ENCODE measurements at regions not wholly inside any gene's neighbourhood (a gene's known extent, or its start where the extent isn't known, plus 50 kb on each side); places are given as distances from the start of the nearest gene placed in this dataset.
A peak's percentile ranks its signal among the peaks of the same experiment; 100 is the strongest.

GRCh38 chr2:43116988-43117387 lies 109.4 kb downstream of the ZFP36L2 start:
- H3K36me3 ChIP-seq (ENCODE audit: control insufficient read depth in 2 of 2, insufficient read depth in 2 of 2, low read length in 2 of 2): no peaks in the 10 kb centered on the region
- no peaks in the 10 kb centered on the region for H3K27me3 ChIP-seq (ENCODE audit: control insufficient read depth in 1 of 2, insufficient read depth in 2 of 2, low read length in 2 of 2)
- H3K9me3 ChIP-seq (ENCODE audit: control insufficient read depth in 2 of 2, low read length in 2 of 2): peaks cover 7 to 8% of the 10 kb centered on the region in 2 donors
- H3K9ac ChIP-seq (ENCODE audit: low read length in 2 of 2): no peak overlapping the region
- H3K4me1 ChIP-seq (ENCODE audit: control insufficient read depth, insufficient read depth, low read length): peaks cover 6% of the 10 kb centered on the region
- H3K27ac ChIP-seq (ENCODE audit: low read length): no peak overlapping the region
- H3K4me3 ChIP-seq (ENCODE audit: low read length in 2 of 2): no peak overlapping the region

GRCh38 chr2:43115881-43116280 lies 110.5 kb downstream of the ZFP36L2 start:
- Histone ChIP-seq H3K27me3 (ENCODE audit: control insufficient read depth in 1 of 2, insufficient read depth in 2 of 2, low read length in 2 of 2) (no peaks in the 10 kb centered on the region), H3K36me3 (ENCODE audit: control insufficient read depth in 2 of 2, insufficient read depth in 2 of 2, low read length in 2 of 2) (no peaks in the 10 kb centered on the region), H3K9me3 (ENCODE audit: control insufficient read depth in 2 of 2, low read length in 2 of 2) (peaks cover 7 to 8% of the 10 kb centered on the region in 2 donors), H3K4me3 (ENCODE audit: low read length in 2 of 2) (no peak overlapping the region), H3K4me1 (ENCODE audit: control insufficient read depth, insufficient read depth, low read length) (peaks cover 6% of the 10 kb centered on the region), H3K9ac (ENCODE audit: low read length in 2 of 2) (no peak overlapping the region), H3K27ac (ENCODE audit: low read length) (no peak overlapping the region)

DNA sequence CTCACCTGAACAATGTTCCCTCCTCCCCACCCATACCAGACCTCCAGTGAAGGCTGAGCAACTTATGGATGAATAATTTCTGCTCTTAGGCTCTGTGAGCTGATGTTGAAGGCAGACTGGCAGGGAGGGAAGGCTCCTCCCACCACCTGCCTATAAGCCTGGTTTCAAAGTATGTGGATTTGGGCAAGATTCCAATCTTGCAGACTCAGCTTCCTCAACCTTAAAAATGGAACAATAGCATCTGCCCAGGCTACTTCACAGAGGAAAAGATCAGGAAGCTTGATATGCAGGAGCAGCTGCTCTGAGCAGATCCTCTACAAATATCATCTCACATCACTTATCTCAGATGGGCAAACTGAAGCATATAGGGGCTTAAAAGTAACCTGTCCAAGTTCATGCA lies 112.2 kb downstream of the ZFP36L2 start:
- H3K27ac ChIP-seq (ENCODE audit: low read length): no peak overlapping the region
- no peaks in the 10 kb centered on the region for H3K27me3 ChIP-seq (ENCODE audit: control insufficient read depth in 1 of 2, insufficient read depth in 2 of 2, low read length in 2 of 2)

DNA sequence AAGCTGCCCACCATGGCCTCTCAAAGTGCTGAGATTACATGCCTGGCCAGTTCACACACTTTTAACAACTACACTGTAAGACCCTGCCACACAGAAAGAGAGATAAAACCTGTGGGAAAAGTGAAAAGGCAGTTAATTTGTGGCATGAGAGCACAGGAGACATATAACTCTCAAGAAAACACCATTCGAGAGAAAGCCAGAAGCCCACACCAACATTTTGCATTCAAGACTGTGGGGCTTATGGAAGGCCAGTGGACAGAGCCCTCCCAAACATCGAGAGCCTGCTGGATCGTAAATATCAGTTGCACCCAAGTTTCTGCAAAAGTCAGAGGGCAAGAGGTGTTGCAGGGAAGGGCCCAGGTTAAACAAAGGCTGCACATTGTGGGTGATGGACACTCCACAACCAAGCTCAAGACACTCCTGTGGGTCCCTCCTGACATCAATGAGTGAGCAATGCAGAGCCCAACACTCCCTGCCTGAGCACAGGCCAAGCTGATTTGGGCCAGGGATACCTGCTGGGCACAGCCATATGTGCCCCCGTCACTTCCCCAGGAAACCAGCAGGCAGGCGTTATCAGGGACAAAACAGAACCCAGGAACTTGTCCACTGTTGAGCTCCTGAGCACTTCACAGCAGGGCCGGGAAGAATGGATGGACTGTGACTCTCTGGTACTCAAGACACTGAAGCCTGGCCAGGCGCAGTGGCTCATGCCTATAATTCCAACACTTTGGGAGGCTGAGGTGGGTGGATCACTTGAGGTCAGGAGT lies 114.4 kb downstream of the ZFP36L2 start:
- Histone ChIP-seq H3K9me3 (ENCODE audit: control insufficient read depth in 2 of 2, low read length in 2 of 2) (no peaks in the 10 kb centered on the region), H3K27me3 (ENCODE audit: control insufficient read depth in 1 of 2, insufficient read depth in 2 of 2, low read length in 2 of 2) (no peaks in the 10 kb centered on the region), H3K36me3 (ENCODE audit: control insufficient read depth in 2 of 2, insufficient read depth in 2 of 2, low read length in 2 of 2) (no peaks in the 10 kb centered on the region), H3K4me3 (ENCODE audit: low read length in 2 of 2) (no peak overlapping the region), H3K27ac (ENCODE audit: low read length) (no peak overlapping the region), H3K9ac (ENCODE audit: low read length in 2 of 2) (no peak overlapping the region), H3K4me1 (ENCODE audit: control insufficient read depth, insufficient read depth, low read length) (peaks cover 25% of the 10 kb centered on the region)

More for the DNA sequence above, 112.2 kb downstream of the ZFP36L2 start:
- Histone ChIP-seq H3K4me1 (ENCODE audit: control insufficient read depth, insufficient read depth, low read length) (peaks cover 17% of the 10 kb centered on the region), H3K36me3 (ENCODE audit: control insufficient read depth in 2 of 2, insufficient read depth in 2 of 2, low read length in 2 of 2) (no peaks in the 10 kb centered on the region), H3K9me3 (ENCODE audit: control insufficient read depth in 2 of 2, low read length in 2 of 2) (peaks cover 3 to 4% of the 10 kb centered on the region in 2 donors), H3K9ac (ENCODE audit: low read length in 2 of 2) (no peak overlapping the region), H3K4me3 (ENCODE audit: low read length in 2 of 2) (no peak overlapping the region)

DNA sequence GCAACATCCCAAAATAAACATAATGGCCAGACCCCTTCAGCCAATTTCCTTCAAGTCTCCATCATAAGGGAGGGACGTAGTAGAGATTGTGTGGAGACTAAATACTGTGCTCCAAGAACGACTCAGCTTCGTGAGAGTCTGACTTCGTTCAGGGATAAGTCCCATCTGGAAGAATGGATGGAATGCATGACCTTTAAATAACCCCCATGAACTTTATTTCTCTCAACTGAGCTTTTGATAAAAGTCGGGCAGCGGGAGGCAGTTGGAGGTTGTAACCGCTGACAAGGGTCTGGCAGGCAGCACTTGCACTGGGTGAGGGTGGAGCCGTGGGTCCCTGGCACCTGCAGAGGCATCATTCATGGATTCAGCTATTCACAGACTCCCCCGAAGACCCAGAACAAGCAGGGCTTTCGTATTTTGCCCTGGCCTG lies 115.9 kb downstream of the ZFP36L2 start:
- H3K9ac ChIP-seq (ENCODE audit: low read length in 2 of 2): no peak overlapping the region
- no peaks in the 10 kb centered on the region for H3K27me3 ChIP-seq (ENCODE audit: control insufficient read depth in 1 of 2, insufficient read depth in 2 of 2, low read length in 2 of 2)
- H3K4me3 ChIP-seq (ENCODE audit: low read length in 2 of 2): no peak overlapping the region
- peaks cover 40% of the 10 kb centered on the region for H3K4me1 ChIP-seq (ENCODE audit: control insufficient read depth, insufficient read depth, low read length)
- H3K27ac ChIP-seq (ENCODE audit: low read length): no peak overlapping the region
- H3K9me3 ChIP-seq (ENCODE audit: control insufficient read depth in 2 of 2, low read length in 2 of 2): no peaks in the 10 kb centered on the region
- H3K36me3 ChIP-seq (ENCODE audit: control insufficient read depth in 2 of 2, insufficient read depth in 2 of 2, low read length in 2 of 2): no peaks in the 10 kb centered on the region

DNA sequence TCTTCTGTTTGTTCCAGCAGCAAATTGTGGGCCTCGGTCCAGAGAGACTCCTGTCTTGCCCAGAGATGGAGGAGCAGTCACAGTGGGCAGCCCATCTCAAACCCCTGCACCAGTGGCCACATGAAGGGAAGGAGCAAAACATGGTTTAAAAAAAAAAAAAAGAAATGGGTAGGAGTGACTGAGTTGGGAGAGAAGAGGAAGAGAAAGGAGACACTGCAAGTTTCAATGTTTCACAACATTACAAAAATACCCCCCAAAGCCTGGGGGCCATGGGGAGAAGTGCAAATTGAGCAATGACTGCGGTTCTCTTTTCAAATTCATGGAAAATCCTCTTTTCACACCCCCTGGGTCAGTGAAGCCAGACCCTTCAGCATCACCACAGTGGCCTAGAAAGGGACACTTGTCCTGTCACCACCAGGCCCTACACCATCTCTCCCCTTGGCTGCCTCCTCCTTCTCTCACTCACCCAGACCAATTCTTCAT lies 117.1 kb downstream of the ZFP36L2 start:
- Histone ChIP-seq H3K4me3 (ENCODE audit: low read length in 2 of 2) (no peak overlapping the region), H3K36me3 (ENCODE audit: control insufficient read depth in 2 of 2, insufficient read depth in 2 of 2, low read length in 2 of 2) (no peaks in the 10 kb centered on the region), H3K4me1 (ENCODE audit: control insufficient read depth, insufficient read depth, low read length) (peaks cover 43% of the 10 kb centered on the region), H3K27me3 (ENCODE audit: control insufficient read depth in 1 of 2, insufficient read depth in 2 of 2, low read length in 2 of 2) (no peaks in the 10 kb centered on the region), H3K9ac (ENCODE audit: low read length in 2 of 2) (no peak overlapping the region), H3K9me3 (ENCODE audit: control insufficient read depth in 2 of 2, low read length in 2 of 2) (no peaks in the 10 kb centered on the region), H3K27ac (ENCODE audit: low read length) (no peak overlapping the region)

DNA sequence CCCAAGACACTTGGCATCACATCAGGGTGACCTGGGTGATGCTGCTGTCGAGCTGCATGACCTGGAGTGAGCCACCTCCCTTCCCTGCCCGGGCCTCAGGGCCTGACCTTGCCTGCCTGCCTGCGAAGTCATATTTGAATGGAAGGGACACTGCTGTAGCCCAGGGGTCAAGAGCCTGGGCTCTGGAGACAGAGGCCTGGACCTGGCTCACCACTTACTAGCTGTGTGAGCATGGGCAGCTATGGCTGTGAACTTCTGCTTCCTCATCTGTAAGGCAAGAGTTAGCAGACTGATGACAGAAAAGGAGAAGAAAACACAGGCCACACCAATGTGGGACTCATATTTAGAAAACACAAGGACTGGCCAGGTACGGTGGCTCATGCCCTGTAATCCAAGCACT lies 118.7 kb downstream of the ZFP36L2 start:
- no peaks in the 10 kb centered on the region for H3K9me3 ChIP-seq (ENCODE audit: control insufficient read depth in 2 of 2, low read length in 2 of 2)
- no peaks in the 10 kb centered on the region for H3K27me3 ChIP-seq (ENCODE audit: control insufficient read depth in 1 of 2, insufficient read depth in 2 of 2, low read length in 2 of 2)
- H3K4me3 ChIP-seq (ENCODE audit: low read length in 2 of 2): no peak overlapping the region
- no peak overlapping the region for H3K9ac ChIP-seq (ENCODE audit: low read length in 2 of 2)
- H3K4me1 ChIP-seq (ENCODE audit: control insufficient read depth, insufficient read depth, low read length): peaks cover 39% of the 10 kb centered on the region
- H3K27ac ChIP-seq (ENCODE audit: low read length): no peak overlapping the region
- no peaks in the 10 kb centered on the region for H3K36me3 ChIP-seq (ENCODE audit: control insufficient read depth in 2 of 2, insufficient read depth in 2 of 2, low read length in 2 of 2)

- Histone ChIP-seq H3K4me3 (ENCODE audit: low read length in 2 of 2) (peak overlapping the region in 1 of 2 donors; percentile 15), H3K4me1 (ENCODE audit: control insufficient read depth, insufficient read depth, low read length) (peaks cover 46% of the 10 kb centered on the region), H3K9ac (ENCODE audit: low read length in 2 of 2) (no peak overlapping the region), H3K27ac (ENCODE audit: low read length) (peak overlapping the region; percentile 62), H3K27me3 (ENCODE audit: control insufficient read depth in 1 of 2, insufficient read depth in 2 of 2, low read length in 2 of 2) (no peaks in the 10 kb centered on the region), H3K9me3 (ENCODE audit: control insufficient read depth in 2 of 2, low read length in 2 of 2) (no peaks in the 10 kb centered on the region), H3K36me3 (ENCODE audit: control insufficient read depth in 2 of 2, insufficient read depth in 2 of 2, low read length in 2 of 2) (no peaks in the 10 kb centered on the region)
These were observed 119.6 kb downstream of the ZFP36L2 start for GRCh38 chr2:43106559-43107527.

GRCh38 chr2:43105586-43106558 lies 120.5 kb downstream of the ZFP36L2 start:
- peaks cover 53% of the 10 kb centered on the region for H3K4me1 ChIP-seq (ENCODE audit: control insufficient read depth, insufficient read depth, low read length)
- no peaks in the 10 kb centered on the region for H3K36me3 ChIP-seq (ENCODE audit: control insufficient read depth in 2 of 2, insufficient read depth in 2 of 2, low read length in 2 of 2)
- no peaks in the 10 kb centered on the region for H3K27me3 ChIP-seq (ENCODE audit: control insufficient read depth in 1 of 2, insufficient read depth in 2 of 2, low read length in 2 of 2)
- no peak overlapping the region for H3K4me3 ChIP-seq (ENCODE audit: low read length in 2 of 2)
- no peak overlapping the region for H3K9ac ChIP-seq (ENCODE audit: low read length in 2 of 2)
- H3K27ac ChIP-seq (ENCODE audit: low read length): peak overlapping the region; percentile 62
- no peaks in the 10 kb centered on the region for H3K9me3 ChIP-seq (ENCODE audit: control insufficient read depth in 2 of 2, low read length in 2 of 2)

GRCh38 chr2:43104763-43105162 lies 121.6 kb downstream of the ZFP36L2 start:
- Histone ChIP-seq H3K27me3 (ENCODE audit: control insufficient read depth in 1 of 2, insufficient read depth in 2 of 2, low read length in 2 of 2) (no peaks in the 10 kb centered on the region), H3K9me3 (ENCODE audit: control insufficient read depth in 2 of 2, low read length in 2 of 2) (no peaks in the 10 kb centered on the region), H3K4me3 (ENCODE audit: low read length in 2 of 2) (no peak overlapping the region), H3K4me1 (ENCODE audit: control insufficient read depth, insufficient read depth, low read length) (peaks cover 46% of the 10 kb centered on the region), H3K36me3 (ENCODE audit: control insufficient read depth in 2 of 2, insufficient read depth in 2 of 2, low read length in 2 of 2) (no peaks in the 10 kb centered on the region), H3K9ac (ENCODE audit: low read length in 2 of 2) (no peak overlapping the region), H3K27ac (ENCODE audit: low read length) (peak overlapping the region; percentile 62)
